ENCODE measurements at regions not wholly inside any gene's neighbourhood (a gene's known extent, or its start where the extent isn't known, plus 50 kb on each side); places are given as distances from the start of the nearest gene placed in this dataset.

- Mint-ChIP-seq H3K9me3 (ENCODE audit: low read depth) (no peaks in the 10 kb centered on the region), H3K4me3 (ENCODE audit: unreplicated experiment) (no peak overlapping the region), H3K36me3 (ENCODE audit: low read depth) (no peaks in the 10 kb centered on the region), H3K27ac (ENCODE audit: unreplicated experiment) (no peak overlapping the region), H3K4me1 (ENCODE audit: low read depth) (no peaks in the 10 kb centered on the region), H3K27me3 (ENCODE audit: low read depth) (peaks cover 18% of the 10 kb centered on the region)
- DNase-seq (ENCODE audit: low spot score) = no peak
- no peak for TF ChIP-seq CTCF (IDR thresholded peaks at IDR 0.05)
Measured at GRCh38 chr5:44868541-44868940, 59.8 kb downstream of the MRPS30 start.

- no peak overlapping the region for H3K4me3 Mint-ChIP-seq (ENCODE audit: unreplicated experiment)
- peaks cover 14% of the 10 kb centered on the region for H3K27me3 Mint-ChIP-seq (ENCODE audit: low read depth)
- no peaks in the 10 kb centered on the region for H3K9me3 Mint-ChIP-seq (ENCODE audit: low read depth)
- no peaks in the 10 kb centered on the region for H3K36me3 Mint-ChIP-seq (ENCODE audit: low read depth)
- DNase-seq (ENCODE audit: low spot score) = no peak
- no peak for TF ChIP-seq CTCF (IDR thresholded peaks at IDR 0.05)
- no peak overlapping the region for H3K27ac Mint-ChIP-seq (ENCODE audit: unreplicated experiment)
- H3K4me1 Mint-ChIP-seq (ENCODE audit: low read depth) = no peaks in the 10 kb centered on the region
Measured at GRCh38 chr5:44869928-44870327, 61.2 kb downstream of the MRPS30 start.

- Mint-ChIP-seq H3K27me3 (ENCODE audit: low read depth) (peaks cover 10% of the 10 kb centered on the region), H3K4me3 (ENCODE audit: unreplicated experiment) (no peak overlapping the region), H3K27ac (ENCODE audit: unreplicated experiment) (no peak overlapping the region), H3K36me3 (ENCODE audit: low read depth) (no peaks in the 10 kb centered on the region), H3K4me1 (ENCODE audit: low read depth) (no peaks in the 10 kb centered on the region), H3K9me3 (ENCODE audit: low read depth) (no peaks in the 10 kb centered on the region)
- DNase-seq (ENCODE audit: low spot score) = no peak
- TF ChIP-seq CTCF (IDR thresholded peaks at IDR 0.05) = no peak
Measured at GRCh38 chr5:44870430-44870829, 61.7 kb downstream of the MRPS30 start.

- Mint-ChIP-seq H3K36me3 (ENCODE audit: low read depth) (no peaks in the 10 kb centered on the region), H3K9me3 (ENCODE audit: low read depth) (no peaks in the 10 kb centered on the region), H3K4me1 (ENCODE audit: low read depth) (no peaks in the 10 kb centered on the region), H3K27ac (ENCODE audit: unreplicated experiment) (no peak overlapping the region), H3K27me3 (ENCODE audit: low read depth) (peaks cover 6% of the 10 kb centered on the region), H3K4me3 (ENCODE audit: unreplicated experiment) (no peak overlapping the region)
- no peak for TF ChIP-seq CTCF (IDR thresholded peaks at IDR 0.05)
- no peak for DNase-seq (ENCODE audit: low spot score)
Measured at GRCh38 chr5:44871401-44871800, 62.7 kb downstream of the MRPS30 start.

- Mint-ChIP-seq H3K36me3 (ENCODE audit: low read depth) (no peaks in the 10 kb centered on the region), H3K9me3 (ENCODE audit: low read depth) (no peaks in the 10 kb centered on the region), H3K27ac (ENCODE audit: unreplicated experiment) (no peak overlapping the region), H3K27me3 (ENCODE audit: low read depth) (peaks cover 11% of the 10 kb centered on the region), H3K4me1 (ENCODE audit: low read depth) (no peaks in the 10 kb centered on the region), H3K4me3 (ENCODE audit: unreplicated experiment) (no peak overlapping the region)
- TF ChIP-seq CTCF (IDR thresholded peaks at IDR 0.05) = no peak
- DNase-seq (ENCODE audit: low spot score) = no peak
Measured at GRCh38 chr5:44875661-44876605, 67.2 kb downstream of the MRPS30 start.

Measured in chondrocyte (in vitro differentiated cells).